GM12872 (cell line): ENCODE measurements at regions not wholly inside any gene's neighbourhood (a gene's known extent, or its start where the extent isn't known, plus 50 kb on each side); places are given as distances from the start of the nearest gene placed in this dataset.

Source experiments
- CTCF ChIP-seq: IDR thresholded peaks from 3 replicates; pipeline ENCODE4 v1.5.1; 2011; ENCODE audit warnings: low read depth, mild to moderate bottlenecking, low read length, moderate library complexity; ENCODE audit not compliant: insufficient read depth

GRCh38 chr6:27112974-27113373 is 134.5 kb upstream of the PRSS16 start:
- TF ChIP-seq CTCF, result no peak

- no peak for TF ChIP-seq CTCF
Observed at GRCh38 chr6:27119329-27119728, 128.2 kb upstream of the PRSS16 start.

DNA sequence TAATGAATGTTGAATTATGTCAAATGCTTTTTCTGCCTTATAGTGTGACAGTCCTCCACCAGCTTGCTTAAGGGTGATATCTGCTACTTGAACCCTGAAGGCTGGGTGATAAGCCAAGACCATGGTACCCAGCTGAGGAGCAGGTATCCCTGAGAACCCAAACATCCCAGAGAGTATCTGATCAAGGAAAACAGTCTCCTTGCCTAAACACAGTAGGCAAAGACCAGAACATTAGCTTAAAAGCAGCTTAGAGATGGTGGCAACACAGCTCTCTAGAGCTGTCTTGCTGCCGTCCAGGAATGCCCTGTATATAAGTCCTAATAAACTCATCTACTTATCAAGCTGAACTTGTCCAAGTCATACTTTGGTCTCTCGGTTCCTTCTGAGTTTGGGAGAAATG is 127.7 kb upstream of the PRSS16 start:
- TF ChIP-seq CTCF, result no peak

GRCh38 chr6:27121640-27122039 is 125.9 kb upstream of the PRSS16 start:
- TF ChIP-seq CTCF, result no peak

GRCh38 chr6:27124252-27124657 is 123.2 kb upstream of the PRSS16 start:
- TF ChIP-seq CTCF, result no peak

DNA sequence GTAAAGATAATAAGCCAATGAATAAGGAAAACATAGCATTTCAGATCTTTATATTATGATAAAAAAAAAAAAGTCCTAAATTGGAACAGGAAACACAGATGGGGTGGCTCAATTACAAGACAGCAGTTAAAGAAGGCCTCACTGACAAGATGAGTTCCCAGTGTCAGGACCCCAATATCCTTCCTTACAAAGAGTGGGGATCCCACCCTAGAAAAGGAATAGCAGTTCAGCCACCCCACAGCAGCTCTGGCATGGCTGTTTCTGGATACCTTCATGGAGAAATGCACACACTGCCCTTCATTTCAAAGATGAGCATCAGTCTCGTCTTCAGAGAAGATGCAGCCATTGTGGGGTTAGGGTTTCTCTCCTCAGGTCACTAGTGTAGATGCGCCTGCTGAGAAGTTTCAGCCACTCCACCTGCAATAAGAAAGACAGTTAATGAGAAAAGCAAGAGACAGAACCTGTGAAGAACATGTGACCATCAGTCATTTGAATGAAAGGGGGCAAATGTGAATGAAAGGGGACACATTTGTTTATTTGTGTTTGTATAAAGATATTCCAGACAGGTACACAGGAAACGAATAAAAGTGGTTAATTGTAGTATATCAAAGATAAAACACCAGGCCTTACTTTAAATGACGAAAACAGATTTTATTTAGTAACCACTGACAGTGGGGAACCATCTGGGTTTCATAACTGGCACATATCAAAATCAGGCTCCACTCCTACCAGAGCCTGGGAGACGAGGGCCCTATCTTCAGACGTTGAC is 121.3 kb upstream of the PRSS16 start:
- no peak for TF ChIP-seq CTCF

DNA sequence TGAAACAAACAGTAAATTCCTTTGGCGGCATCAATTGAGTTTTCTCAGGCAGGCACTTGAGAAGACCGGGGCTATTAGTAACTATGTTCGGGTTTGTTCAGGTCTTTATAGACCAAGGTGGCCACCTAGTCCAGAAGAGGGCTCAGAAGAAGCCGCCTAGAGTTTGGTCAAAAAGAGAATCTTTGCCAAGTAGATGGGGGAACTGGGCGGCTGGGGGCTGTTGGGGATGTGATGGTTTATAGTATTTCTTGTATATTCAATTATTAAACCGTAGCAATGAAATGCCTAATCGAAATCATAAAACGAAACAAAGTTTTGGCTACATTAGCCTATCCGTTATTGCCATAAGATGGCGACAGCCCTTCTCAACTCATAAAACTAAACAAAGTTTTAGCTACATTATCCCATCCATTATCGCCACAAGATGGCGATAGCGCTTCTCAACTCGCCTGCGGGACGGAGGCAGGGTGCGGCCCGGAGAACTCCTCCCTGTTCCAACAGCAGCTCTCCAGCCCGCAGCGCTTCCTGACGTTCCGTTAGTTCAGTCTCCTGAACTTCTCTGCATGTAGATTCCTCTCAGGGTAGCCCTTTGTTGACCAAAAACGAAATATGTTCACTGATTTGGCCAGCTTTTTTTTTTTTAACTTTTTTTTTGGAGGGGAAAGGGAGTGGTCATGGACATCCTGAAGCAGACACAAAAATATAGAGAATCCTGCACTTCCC is 120.5 kb upstream of the PRSS16 start:
- peak; percentile 77 for TF ChIP-seq CTCF
